Parathyroid adenoma (tissue), 2 donors: ENCODE measurements at regions not wholly inside any gene's neighbourhood (a gene's known extent, or its start where the extent isn't known, plus 50 kb on each side); places are given as distances from the start of the nearest gene placed in this dataset.

ENCODE experiments used
- H2AFZ ChIP-seq: fragments of 300-600 bp; sonication (generic); one replicate; pipeline ENCODE4 v1.7.0; 2017; ENCODE audit warnings: antibody characterized with exemption, mild to moderate bottlenecking
- H3K27ac ChIP-seq: fragments of 300-600 bp; sonication (generic); one replicate; pipeline ENCODE4 v1.7.0; 2017
- H3K27me3 ChIP-seq: fragments of 300-600 bp; sonication (generic); one replicate; pipeline ENCODE4 v1.7.0; 2017; ENCODE audit warnings: low read length; ENCODE audit not compliant: control insufficient read depth, insufficient read depth
- H3K36me3 ChIP-seq: fragments of 300-600 bp; sonication (generic); one replicate; pipeline ENCODE4 v1.7.0; 2017; ENCODE audit warnings: low read length; ENCODE audit not compliant: control insufficient read depth, insufficient read depth
- H3K4me1 ChIP-seq: fragments of 300-600 bp; sonication (generic); one replicate; pipeline ENCODE4 v1.7.0; 2017; ENCODE audit warnings: control low read depth
- H3K4me2 ChIP-seq: fragments of 300-600 bp; sonication (generic); one replicate; pipeline ENCODE4 v1.7.0; 2017; ENCODE audit warnings: low read length
- H3K4me3 ChIP-seq: fragments of 300-600 bp; sonication (generic); one replicate; pipeline ENCODE4 v1.7.0; 2017; ENCODE audit warnings: low read depth, low read length
- H3K79me2 ChIP-seq: fragments of 300-600 bp; sonication (generic); one replicate; pipeline ENCODE4 v1.7.0; 2017; ENCODE audit warnings: control low read depth
- H3K9ac ChIP-seq: fragments of 300-600 bp; sonication (generic); one replicate; pipeline ENCODE4 v1.7.0; 2017; ENCODE audit warnings: mild to moderate bottlenecking
- H3K9me3 ChIP-seq: fragments of 300-600 bp; sonication (generic); one replicate; pipeline ENCODE4 v1.7.0; 2017; ENCODE audit warnings: low read length; ENCODE audit not compliant: control insufficient read depth
- CTCF ChIP-seq: fragments of 300-600 bp; sonication (generic); IDR thresholded peaks from one replicate; pipeline ENCODE4 v1.7.0; 2017; ENCODE audit warnings: antibody characterized with exemption, mild to moderate bottlenecking
- donor health status: primary hyperparathyroidism.

- no peak for TF ChIP-seq CTCF
- no peaks in the 10 kb centered on the region for H3K36me3 ChIP-seq
- no peaks in the 10 kb centered on the region for H3K27me3 ChIP-seq
- H3K27ac ChIP-seq, result peak overlapping the region; percentile 42
- H3K9ac ChIP-seq, result no peak overlapping the region
- no peaks in the 10 kb centered on the region for H3K9me3 ChIP-seq
- peaks cover 20% of the 10 kb centered on the region for H3K4me1 ChIP-seq
- H3K79me2 ChIP-seq, result no peaks in the 10 kb centered on the region
- no peak overlapping the region for H3K4me2 ChIP-seq
- H3K4me3 ChIP-seq, result no peak overlapping the region
- H2AFZ ChIP-seq, result peak overlapping the region; percentile 48
Measured at GRCh38 chr3:4219227-4219568, 84.0 kb upstream of the SETMAR start.

DNA sequence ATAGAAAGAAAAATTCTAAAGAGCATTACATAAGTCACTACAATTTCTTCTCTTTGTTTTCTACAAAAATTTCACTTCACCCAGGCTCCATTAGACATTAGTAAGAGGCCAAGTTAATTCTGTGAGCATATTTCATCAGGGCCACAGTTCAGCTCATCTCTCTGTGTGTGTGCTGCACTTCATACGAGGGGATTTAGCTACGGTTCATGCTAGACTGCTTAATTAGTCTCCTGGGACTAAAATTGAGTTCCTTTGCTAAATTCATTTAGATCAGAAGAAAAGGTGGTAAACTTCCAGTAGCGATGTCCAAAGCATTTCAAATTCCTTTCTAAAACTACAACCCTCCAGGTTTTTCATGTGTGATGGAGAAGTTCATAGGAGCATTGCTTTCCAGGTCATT lies 83.1 kb upstream of the SETMAR start:
- H3K4me2 ChIP-seq, result no peak overlapping the region
- H3K9ac ChIP-seq, result no peak overlapping the region
- no peaks in the 10 kb centered on the region for H3K79me2 ChIP-seq
- H3K9me3 ChIP-seq, result no peaks in the 10 kb centered on the region
- peaks cover 28% of the 10 kb centered on the region for H3K4me1 ChIP-seq
- no peak for TF ChIP-seq CTCF
- H3K36me3 ChIP-seq, result no peaks in the 10 kb centered on the region
- H3K27me3 ChIP-seq, result no peaks in the 10 kb centered on the region
- H3K27ac ChIP-seq, result no peak overlapping the region
- H2AFZ ChIP-seq, result peak overlapping the region; percentile 56
- no peak overlapping the region for H3K4me3 ChIP-seq

- Histone ChIP-seq H2AFZ (peak overlapping the region; percentile 35), H3K4me1 (peaks cover 32% of the 10 kb centered on the region), H3K9me3 (no peaks in the 10 kb centered on the region), H3K27ac (peak overlapping the region; percentile 13), H3K9ac (no peak overlapping the region), H3K79me2 (no peaks in the 10 kb centered on the region), H3K36me3 (no peaks in the 10 kb centered on the region), H3K4me3 (no peak overlapping the region), H3K4me2 (no peak overlapping the region), H3K27me3 (no peaks in the 10 kb centered on the region)
- TF ChIP-seq CTCF, result no peak
Measured at GRCh38 chr3:4222574-4223175, 80.5 kb upstream of the SETMAR start.

GRCh38 chr3:4223777-4224176 lies 79.4 kb upstream of the SETMAR start:
- TF ChIP-seq CTCF, result no peak

GRCh38 chr3:4224331-4224730 lies 78.8 kb upstream of the SETMAR start:
- H3K4me1 ChIP-seq, result peaks cover 24% of the 10 kb centered on the region
- H3K4me3 ChIP-seq, result no peak overlapping the region
- H3K9ac ChIP-seq, result no peak overlapping the region

More at GRCh38 chr3:4223777-4224176, 79.4 kb upstream of the SETMAR start:
- H3K4me1 ChIP-seq, result peaks cover 29% of the 10 kb centered on the region
- no peak overlapping the region for H3K4me3 ChIP-seq
- H3K27ac ChIP-seq, result no peak overlapping the region
- H3K9me3 ChIP-seq, result no peaks in the 10 kb centered on the region
- H3K36me3 ChIP-seq, result no peaks in the 10 kb centered on the region
- no peaks in the 10 kb centered on the region for H3K27me3 ChIP-seq
- peak overlapping the region; percentile 1 for H2AFZ ChIP-seq
- H3K4me2 ChIP-seq, result no peak overlapping the region
- no peak overlapping the region for H3K9ac ChIP-seq
- no peaks in the 10 kb centered on the region for H3K79me2 ChIP-seq

More at GRCh38 chr3:4224331-4224730, 78.8 kb upstream of the SETMAR start:
- Histone ChIP-seq H3K4me2 (no peak overlapping the region), H2AFZ (peak overlapping the region; percentile 56), H3K27me3 (no peaks in the 10 kb centered on the region), H3K79me2 (no peaks in the 10 kb centered on the region), H3K9me3 (no peaks in the 10 kb centered on the region), H3K36me3 (no peaks in the 10 kb centered on the region), H3K27ac (peak overlapping the region; percentile 52)
- no peak for TF ChIP-seq CTCF
